ENCODE measurements at regions not wholly inside any gene's neighbourhood (a gene's known extent, or its start where the extent isn't known, plus 50 kb on each side); places are given as distances from the start of the nearest gene placed in this dataset.

DNA sequence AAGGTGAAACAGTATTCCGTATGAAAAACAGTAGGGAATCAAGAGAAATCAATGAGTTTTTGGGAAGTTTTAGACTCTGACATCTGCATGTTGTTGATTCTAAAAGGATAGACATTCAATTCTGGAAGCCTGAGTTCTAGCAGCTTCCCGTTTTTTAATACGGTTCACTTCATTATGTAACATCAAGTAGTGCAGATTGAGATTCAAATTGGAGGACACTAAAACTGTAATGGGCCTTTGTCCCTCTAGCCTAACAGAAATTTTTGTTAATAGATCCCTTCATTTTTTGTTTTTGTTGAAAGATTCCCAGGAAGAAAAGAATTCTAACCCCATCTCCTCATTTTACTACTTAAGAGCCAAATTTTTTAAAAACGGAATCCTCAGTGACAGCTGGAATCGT is 384.6 kb downstream of the SH3GL2 start:
- TF ChIP-seq POLR2A (IDR thresholded peaks at IDR 0.05) (no peak), CTCF (IDR thresholded peaks at IDR 0.05) (no peak)

Measured in esophagus squamous epithelium (tissue), 4 donors.